Pancreas (tissue), 10 donors: ENCODE measurements at regions not wholly inside any gene's neighbourhood (a gene's known extent, or its start where the extent isn't known, plus 50 kb on each side); places are given as distances from the start of the nearest gene placed in this dataset.

Source experiments
- ATAC-seq, 4 donors: fragments of 200-7000 bp; cut with Tn5 transposase; one replicate each; pipeline versions ENCODE4 v1.8.0 to v1.9.1; 2020; ENCODE audit warnings: mild to moderate bottlenecking in 4 of 4, moderate library complexity in 4 of 4
- DNase-seq, 6 donors: peaks; one replicate each; pipeline ENCODE4 v3.0.0-alpha.2; 2020
- FAIRE-seq: peaks from 2 replicates; lab custom pipeline; 2012; peaks lifted over from hg19 to GRCh38; lab: Jason Lieb, UNC
- H3K27ac ChIP-seq, 4 donors: fragments of 200-600 bp; sonication (generic); 1 replicate in 3 of 4; 2 replicates in 1 of 4; pipeline versions ENCODE4 v1.5.0 to v1.8.0; 2020
- H3K27me3 ChIP-seq, 4 donors: fragments of 200-600 bp; one replicate each; pipeline ENCODE4 v1.8.0; 2021
- H3K36me3 ChIP-seq, 3 donors: fragments of 200-600 bp; sonication (generic) in 1 of 3; one replicate each; pipeline versions ENCODE4 v1.5.0 to v1.8.0; 2020 to 2021
- H3K4me1 ChIP-seq, 3 donors: fragments of 200-600 bp; one replicate each; pipeline ENCODE4 v1.8.0; 2021
- H3K4me3 ChIP-seq, 4 donors: fragments of 200-600 bp; sonication (generic) in 2 of 4; one replicate each; pipeline versions ENCODE4 v1.5.0 to v1.8.0; 2020 to 2021
- H3K9me3 ChIP-seq, 4 donors: fragments of 200-600 bp; one replicate each; pipeline ENCODE4 v1.8.0; 2021
- CTCF ChIP-seq, 4 donors: fragments of 200-600 bp; sonication (generic) in 3 of 4; IDR thresholded peaks; one replicate each; pipeline versions ENCODE4 v1.5.0 to v1.8.0; 2021; ENCODE audit warnings: antibody characterized with exemption in 4 of 4
- WGBS, 2 donors: extraction: QIAGEN DNeasy Blood & Tissue Kit; methylation state at CpG; one replicate each; pipeline ENCODE4 v1.1.7; 2013; 5-methylcytosine and 5-hydroxymethylcytosine counted together
- intact Hi-C, 3 donors: fragments of 100-400 bp; cut with DNase I; formaldehyde crosslinking; loops; one replicate each; pipeline versions ENCODE4 v1.11.1 to v1.14.2; 2022
- donor health status: healthy with polysubstance abuse.
- donor health status: DM: no; HTN: no; CAD: no; lungs with moderate emphysema.
- donor health status: DM: no; HTN: no; CAD: no.
- donor health status: control.
- donor health status: control.
- donor health status: Bipolar disorder and iron deficiency.
- donor health status: DM: yes; HTN: yes; CAD: no.
- donor health status: DM: no; HTN: no; CAD: no.
- donor health status: DM: no; HTN: no; CAD: no.
- donor health status: DM: yes; HTN: yes; CAD: no.

- Histone ChIP-seq H3K36me3 (no peaks in the 10 kb centered on the region), H3K4me1 (no peaks in the 10 kb centered on the region), H3K4me3 (no peak overlapping the region), H3K9me3 (no peaks in the 10 kb centered on the region), H3K27me3 (no peaks in the 10 kb centered on the region), H3K27ac (no peak overlapping the region)
- DNase-seq (no peak), ATAC-seq (peak in 1 of 4 donors; percentile 23), FAIRE-seq (no peak)
- WGBS, 2 donors, result 69 to 76% methylated on average over 8 of the region's 8 CpGs
- no peak for TF ChIP-seq CTCF (IDR thresholded peaks at IDR 0.05)
- intact Hi-C loops, result no loop called here
Measured at GRCh38 chr16:49200223-49200820, 81.3 kb downstream of the CBLN1 start.

- no peak overlapping the region for H3K27ac ChIP-seq
- WGBS, 2 donors, result 43 to 49% methylated on average over 5 of the region's 5 CpGs
- no peaks in the 10 kb centered on the region for H3K4me1 ChIP-seq
- H3K4me3 ChIP-seq, result no peak overlapping the region
- no peaks in the 10 kb centered on the region for H3K27me3 ChIP-seq
- DNase-seq, result no peak
- no peaks in the 10 kb centered on the region for H3K36me3 ChIP-seq
- no peak for ATAC-seq
- H3K9me3 ChIP-seq, result no peaks in the 10 kb centered on the region
- FAIRE-seq, result no peak
- intact Hi-C loops, result no loop called here
- no peak for TF ChIP-seq CTCF (IDR thresholded peaks at IDR 0.05)
Measured at GRCh38 chr16:49195237-49195548, 86.4 kb downstream of the CBLN1 start.

GRCh38 chr16:49194537-49195236 lies 87.0 kb downstream of the CBLN1 start:
- Histone ChIP-seq H3K27ac (no peak overlapping the region), H3K36me3 (no peaks in the 10 kb centered on the region), H3K4me1 (no peaks in the 10 kb centered on the region), H3K27me3 (no peaks in the 10 kb centered on the region), H3K9me3 (no peaks in the 10 kb centered on the region), H3K4me3 (no peak overlapping the region)
- WGBS, 2 donors, result 42 to 43% methylated on average over 16 of the region's 16 CpGs
- intact Hi-C loops, result no loop called here
- FAIRE-seq (no peak), ATAC-seq (peak in 3 of 4 donors; percentile 20 to 34 (median 24)), DNase-seq (no peak)
- no peak for TF ChIP-seq CTCF (IDR thresholded peaks at IDR 0.05)

GRCh38 chr16:49193596-49193995 lies 88.0 kb downstream of the CBLN1 start:
- H3K9me3 ChIP-seq, result no peaks in the 10 kb centered on the region
- no peak for DNase-seq
- 55 to 76% methylated on average over 2 of the region's 2 CpGs for WGBS, 2 donors
- no peak for TF ChIP-seq CTCF (IDR thresholded peaks at IDR 0.05)
- H3K4me1 ChIP-seq, result no peaks in the 10 kb centered on the region
- H3K36me3 ChIP-seq, result no peaks in the 10 kb centered on the region
- no peaks in the 10 kb centered on the region for H3K27me3 ChIP-seq
- H3K27ac ChIP-seq, result no peak overlapping the region
- intact Hi-C loops, result no loop called here
- no peak overlapping the region for H3K4me3 ChIP-seq
- no peak for ATAC-seq
- no peak for FAIRE-seq

GRCh38 chr16:49189286-49189685 lies 92.4 kb downstream of the CBLN1 start:
- ATAC-seq (no peak), FAIRE-seq (no peak), DNase-seq (no peak)
- Histone ChIP-seq H3K36me3 (no peaks in the 10 kb centered on the region), H3K4me1 (no peaks in the 10 kb centered on the region), H3K4me3 (no peak overlapping the region), H3K27ac (no peak overlapping the region), H3K9me3 (no peaks in the 10 kb centered on the region), H3K27me3 (no peaks in the 10 kb centered on the region)
- intact Hi-C loops, result no loop called here
- TF ChIP-seq CTCF (IDR thresholded peaks at IDR 0.05), result no peak
- WGBS, 2 donors, result 34 to 35% methylated on average over 1 of the region's 1 CpG
